Hepatocyte (in vitro differentiated cells): ENCODE measurements at regions not wholly inside any gene's neighbourhood (a gene's known extent, or its start where the extent isn't known, plus 50 kb on each side); places are given as distances from the start of the nearest gene placed in this dataset.
A peak's percentile ranks its signal among the peaks of the same experiment; 100 is the strongest.

Experiments used
- DNase-seq: peaks from one replicate; pipeline ENCODE4 v3.0.0-alpha.2; 2016; ENCODE audit warnings: low spot score
- H2AFZ ChIP-seq: fragments of 200-600 bp; sonication (generic); 2 replicates; pipeline ENCODE4 v1.6.0; 2016; ENCODE audit warnings: antibody characterized with exemption, mild to moderate bottlenecking
- H3K27ac ChIP-seq: fragments of 200-600 bp; sonication (generic); 2 replicates; pipeline ENCODE4 v1.5.1; 2016; ENCODE audit warnings: mild to moderate bottlenecking
- H3K27me3 ChIP-seq: fragments of 200-600 bp; sonication (generic); 2 replicates; pipeline ENCODE4 v1.6.1; 2016
- H3K36me3 ChIP-seq: fragments of 200-600 bp; sonication (generic); replicated peaks from 2 replicates; pipeline ENCODE4 v1.5.1; 2016; ENCODE audit warnings: low read depth; ENCODE audit not compliant: insufficient read depth
- H3K4me1 ChIP-seq: fragments of 200-600 bp; sonication (generic); 2 replicates; pipeline ENCODE4 v1.5.1; 2016; ENCODE audit warnings: mild to moderate bottlenecking, moderate library complexity; ENCODE audit not compliant: insufficient read depth
- H3K4me2 ChIP-seq: fragments of 200-600 bp; sonication (generic); 2 replicates; pipeline ENCODE4 v1.6.0; 2016
- H3K4me3 ChIP-seq: fragments of 200-600 bp; sonication (generic); 2 replicates; pipeline ENCODE4 v1.5.1; 2016; ENCODE audit warnings: mild to moderate bottlenecking
- H3K79me2 ChIP-seq: fragments of 200-600 bp; sonication (generic); 2 replicates; pipeline ENCODE4 v1.6.0; 2017; ENCODE audit warnings: mild to moderate bottlenecking
- H3K9me2 ChIP-seq: fragments of 200-600 bp; sonication (generic); replicated peaks from 2 replicates; pipeline ENCODE4 v1.6.0; 2017; ENCODE audit warnings: mild to moderate bottlenecking; ENCODE audit not compliant: insufficient read depth
- H3K9me3 ChIP-seq: fragments of 200-600 bp; sonication (generic); 2 replicates; pipeline ENCODE4 v1.5.1; 2016; ENCODE audit warnings: low read depth, mild to moderate bottlenecking
- H4K20me1 ChIP-seq: fragments of 200-600 bp; sonication (generic); 2 replicates; pipeline ENCODE4 v1.6.0; 2016; ENCODE audit warnings: mild to moderate bottlenecking; ENCODE audit not compliant: insufficient read depth, poor library complexity, severe bottlenecking
- EZH2 ChIP-seq: fragments of 200-600 bp; sonication (generic); IDR thresholded peaks from 2 replicates; pipeline ENCODE4 v1.6.1; 2016; ENCODE audit warnings: antibody characterized with exemption, mild to moderate bottlenecking, borderline replicate concordance
- EZH2phosphoT487 ChIP-seq: fragments of 200-600 bp; sonication (generic); IDR thresholded peaks from one replicate; pipeline ENCODE4 v1.6.1; 2018; ENCODE audit warnings: antibody characterized with exemption, mild to moderate bottlenecking, low read depth, moderate library complexity; ENCODE audit not compliant: unreplicated experiment, severe bottlenecking
- WGBS: methylation state at CpG from one replicate; pipeline ENCODE4 v1.1.6; 2016; ENCODE audit warnings: low lambda C conversion rate; ENCODE audit errors: missing lambda C conversion rate; 5-methylcytosine and 5-hydroxymethylcytosine counted together
- TF ChIP-seq, protein P1 (sequence below): fragments of 200-600 bp; sonication (generic); IDR thresholded peaks from 2 replicates; pipeline ENCODE4 v1.5.1; 2016; ENCODE audit warnings: antibody characterized with exemption, mild to moderate bottlenecking; ENCODE audit not compliant: poor library complexity

- Histone ChIP-seq H3K27ac (no peak overlapping the region), H3K9me3 (no peaks in the 10 kb centered on the region), H3K79me2 (no peaks in the 10 kb centered on the region), H3K9me2 (no peaks in the 10 kb centered on the region), H3K4me1 (no peaks in the 10 kb centered on the region), H3K4me3 (no peak overlapping the region), H4K20me1 (no peaks in the 10 kb centered on the region), H3K27me3 (no peaks in the 10 kb centered on the region), H3K36me3 (no peaks in the 10 kb centered on the region), H2AFZ (no peak overlapping the region), H3K4me2 (no peak overlapping the region)
- 50% methylated on average over 1 of the region's 1 CpG for WGBS
- TF ChIP-seq EZH2, result no peak
- no peak for TF ChIP-seq EZH2phosphoT487
- TF ChIP-seq, protein P1, sequence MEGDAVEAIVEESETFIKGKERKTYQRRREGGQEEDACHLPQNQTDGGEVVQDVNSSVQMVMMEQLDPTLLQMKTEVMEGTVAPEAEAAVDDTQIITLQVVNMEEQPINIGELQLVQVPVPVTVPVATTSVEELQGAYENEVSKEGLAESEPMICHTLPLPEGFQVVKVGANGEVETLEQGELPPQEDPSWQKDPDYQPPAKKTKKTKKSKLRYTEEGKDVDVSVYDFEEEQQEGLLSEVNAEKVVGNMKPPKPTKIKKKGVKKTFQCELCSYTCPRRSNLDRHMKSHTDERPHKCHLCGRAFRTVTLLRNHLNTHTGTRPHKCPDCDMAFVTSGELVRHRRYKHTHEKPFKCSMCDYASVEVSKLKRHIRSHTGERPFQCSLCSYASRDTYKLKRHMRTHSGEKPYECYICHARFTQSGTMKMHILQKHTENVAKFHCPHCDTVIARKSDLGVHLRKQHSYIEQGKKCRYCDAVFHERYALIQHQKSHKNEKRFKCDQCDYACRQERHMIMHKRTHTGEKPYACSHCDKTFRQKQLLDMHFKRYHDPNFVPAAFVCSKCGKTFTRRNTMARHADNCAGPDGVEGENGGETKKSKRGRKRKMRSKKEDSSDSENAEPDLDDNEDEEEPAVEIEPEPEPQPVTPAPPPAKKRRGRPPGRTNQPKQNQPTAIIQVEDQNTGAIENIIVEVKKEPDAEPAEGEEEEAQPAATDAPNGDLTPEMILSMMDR, result no peak
- no peak for DNase-seq
Measured at GRCh38 chrX:38890326-38890725, 89.1 kb downstream of the MID1IP1 start.

DNA sequence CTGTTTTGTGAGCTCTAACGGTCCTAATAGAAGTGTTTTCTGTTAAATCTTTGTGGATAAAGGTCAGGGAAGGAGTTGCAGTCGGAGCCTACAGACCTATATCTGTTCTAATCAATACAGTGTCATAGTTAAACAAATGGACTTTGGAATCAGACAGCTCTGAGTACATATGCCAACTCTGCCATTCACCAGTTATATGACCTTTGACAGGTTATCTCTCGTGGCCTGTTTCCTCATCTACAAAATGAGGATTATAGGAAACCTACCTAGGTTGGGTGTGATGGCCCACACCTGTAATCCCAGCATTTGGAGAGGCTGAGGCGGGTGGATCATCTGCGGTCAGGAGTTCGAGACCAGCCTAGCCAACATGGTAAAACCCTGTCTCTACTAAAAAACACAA lies 89.7 kb downstream of the MID1IP1 start:
- Histone ChIP-seq H3K9me2 (no peaks in the 10 kb centered on the region), H3K36me3 (no peaks in the 10 kb centered on the region), H3K27ac (no peak overlapping the region), H3K27me3 (no peaks in the 10 kb centered on the region), H3K79me2 (no peaks in the 10 kb centered on the region), H3K9me3 (no peaks in the 10 kb centered on the region), H3K4me1 (no peaks in the 10 kb centered on the region), H3K4me2 (no peak overlapping the region), H3K4me3 (no peak overlapping the region), H4K20me1 (no peaks in the 10 kb centered on the region), H2AFZ (no peak overlapping the region)
- peak; percentile 13 for DNase-seq
- 69% methylated on average over 6 of the region's 6 CpGs for WGBS
- TF ChIP-seq EZH2phosphoT487 (no peak), EZH2 (no peak)
- TF ChIP-seq, protein P1, result no peak

DNA sequence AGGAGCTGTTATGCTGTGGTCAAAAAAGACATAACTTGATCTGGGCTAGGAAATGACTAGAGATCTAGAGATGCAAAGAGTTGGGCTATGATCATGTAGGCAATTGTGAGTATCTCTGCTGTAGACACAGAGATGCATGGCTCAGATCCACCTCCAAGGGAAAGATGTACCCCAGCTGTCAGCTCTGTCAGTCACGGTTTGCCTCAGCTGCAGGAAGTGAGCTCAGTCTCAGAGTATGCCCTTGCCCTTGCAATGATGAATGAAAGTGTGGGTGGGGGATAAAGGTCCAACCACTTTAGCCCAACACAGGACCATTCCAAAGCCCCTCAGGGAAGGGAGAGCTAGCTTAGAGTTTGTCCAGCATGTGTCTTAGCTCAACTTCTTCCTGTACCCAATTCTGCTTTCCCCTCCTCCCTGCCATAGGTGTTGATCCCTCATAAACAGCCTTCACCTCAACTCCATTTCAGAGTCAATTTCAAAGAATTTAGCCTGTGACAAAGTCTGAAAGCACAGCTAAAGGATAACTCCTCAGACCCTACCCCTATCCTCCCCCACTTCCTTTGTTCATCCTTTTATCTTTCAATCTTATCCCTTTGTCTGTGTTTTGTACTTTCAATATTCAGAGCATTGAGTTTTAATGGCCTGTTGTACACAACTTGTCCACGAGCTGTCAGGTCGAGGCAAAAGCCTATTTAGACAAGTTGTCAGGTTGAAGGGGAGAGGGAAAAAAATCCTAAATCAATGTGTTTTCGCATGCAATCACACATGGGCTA lies 90.6 kb downstream of the MID1IP1 start:
- Histone ChIP-seq H3K4me3 (no peak overlapping the region), H3K27ac (no peak overlapping the region), H2AFZ (no peak overlapping the region), H3K9me3 (no peaks in the 10 kb centered on the region), H3K4me2 (no peak overlapping the region), H3K36me3 (no peaks in the 10 kb centered on the region), H4K20me1 (no peaks in the 10 kb centered on the region), H3K79me2 (no peaks in the 10 kb centered on the region), H3K27me3 (no peaks in the 10 kb centered on the region), H3K9me2 (no peaks in the 10 kb centered on the region), H3K4me1 (no peaks in the 10 kb centered on the region)
- TF ChIP-seq EZH2 (no peak), EZH2phosphoT487 (no peak)
- TF ChIP-seq, protein P1, result no peak
- WGBS, result 63% methylated on average over 4 of the region's 4 CpGs
- no peak for DNase-seq
